ENCODE measurements at regions not wholly inside any gene's neighbourhood (a gene's known extent, or its start where the extent isn't known, plus 50 kb on each side); places are given as distances from the start of the nearest gene placed in this dataset.

GRCh38 chr2:120898496-120898895 is 162.8 kb downstream of the GLI2 start:
- no peak for DNase-seq (ENCODE audit: low read depth, low spot score)

GRCh38 chr2:120898961-120899750 is 163.5 kb downstream of the GLI2 start:
- no peak for DNase-seq (ENCODE audit: low read depth, low spot score)

GRCh38 chr2:120899771-120900170 is 164.1 kb downstream of the GLI2 start:
- DNase-seq (ENCODE audit: low read depth, low spot score) = no peak

- no peak for DNase-seq (ENCODE audit: low read depth, low spot score)
Measured at GRCh38 chr2:120901201-120901600, 165.5 kb downstream of the GLI2 start.

GRCh38 chr2:120902592-120902991 is 166.9 kb downstream of the GLI2 start:
- no peak for DNase-seq (ENCODE audit: low read depth, low spot score)

GRCh38 chr2:120904379-120904778 is 168.7 kb downstream of the GLI2 start:
- DNase-seq (ENCODE audit: low read depth, low spot score) = no peak

- no peak for DNase-seq (ENCODE audit: low read depth, low spot score)
Measured at GRCh38 chr2:120904830-120905234, 169.2 kb downstream of the GLI2 start.

- no peak for DNase-seq (ENCODE audit: low read depth, low spot score)
Measured at GRCh38 chr2:120905298-120905697, 169.6 kb downstream of the GLI2 start.

- no peak for DNase-seq (ENCODE audit: low read depth, low spot score)
Measured at GRCh38 chr2:120905824-120906571, 170.3 kb downstream of the GLI2 start.

GRCh38 chr2:120906914-120907313 is 171.2 kb downstream of the GLI2 start:
- DNase-seq (ENCODE audit: low read depth, low spot score) = no peak

- DNase-seq (ENCODE audit: low read depth, low spot score) = no peak
Measured at GRCh38 chr2:120907822-120908221, 172.2 kb downstream of the GLI2 start.

GRCh38 chr2:120908314-120908975 is 172.8 kb downstream of the GLI2 start:
- DNase-seq (ENCODE audit: low read depth, low spot score) = no peak

- no peak for DNase-seq (ENCODE audit: low read depth, low spot score)
Measured at GRCh38 chr2:120909102-120909501, 173.4 kb downstream of the GLI2 start.

GRCh38 chr2:120910164-120910563 is 174.5 kb downstream of the GLI2 start:
- no peak for DNase-seq (ENCODE audit: low read depth, low spot score)

- no peak for DNase-seq (ENCODE audit: low read depth, low spot score)
Measured at GRCh38 chr2:120910956-120911951, 175.6 kb downstream of the GLI2 start.

- no peak for DNase-seq (ENCODE audit: low read depth, low spot score)
Measured at GRCh38 chr2:120912101-120912985, 176.7 kb downstream of the GLI2 start.

GRCh38 chr2:120913972-120914838 is 178.5 kb downstream of the GLI2 start:
- no peak for DNase-seq (ENCODE audit: low read depth, low spot score)

- DNase-seq (ENCODE audit: low read depth, low spot score) = no peak
Measured at GRCh38 chr2:120914839-120915521, 179.3 kb downstream of the GLI2 start.

- DNase-seq (ENCODE audit: low read depth, low spot score) = no peak
Measured at GRCh38 chr2:120915670-120916069, 180.0 kb downstream of the GLI2 start.
